HG02885 (cell line): ENCODE measurements at regions not wholly inside any gene's neighbourhood (a gene's known extent, or its start where the extent isn't known, plus 50 kb on each side); places are given as distances from the start of the nearest gene placed in this dataset.

Experiments used
- ATAC-seq: cut with Tn5 transposase; IDR thresholded peaks from one replicate; pipeline ENCODE4 v1.9.1; 2021; ENCODE audit warnings: mild to moderate bottlenecking; ENCODE audit not compliant: unreplicated experiment, poor library complexity

DNA sequence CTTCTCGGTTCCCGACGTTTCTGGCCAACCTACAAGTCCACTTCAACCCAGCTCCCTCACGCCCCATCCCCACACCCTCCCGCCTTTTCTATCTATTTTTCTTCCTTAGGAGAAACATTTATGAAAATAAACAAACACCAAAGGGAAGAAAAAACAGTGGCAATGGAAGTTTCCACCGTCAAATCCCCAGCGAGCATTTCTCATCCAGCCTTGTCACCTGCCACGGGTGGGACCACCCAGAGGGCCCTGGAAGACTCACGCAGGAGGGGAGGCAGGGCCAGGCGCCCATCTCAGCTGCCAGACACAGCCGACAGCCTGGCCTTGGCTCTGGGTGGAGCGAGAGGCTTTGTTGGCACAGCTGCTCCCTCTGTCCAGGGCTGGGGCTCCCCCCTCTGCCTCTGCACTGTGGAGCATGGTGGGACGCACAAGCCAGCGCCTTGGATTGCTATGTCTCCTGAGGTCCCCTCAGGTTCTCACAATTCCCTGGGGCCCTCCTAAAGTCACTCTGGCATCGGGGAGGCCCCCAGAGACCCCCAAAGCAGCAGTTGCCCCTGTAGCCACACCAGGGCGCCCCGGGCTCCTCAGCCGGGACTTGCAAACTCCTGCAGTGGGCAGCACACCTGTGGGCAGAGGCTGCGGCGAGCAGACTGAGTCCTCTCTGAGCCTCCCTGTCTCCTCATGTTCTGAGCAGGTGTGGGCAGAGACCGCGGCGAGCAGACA, 395.7 kb upstream of the SALL3 start:
- no peak for ATAC-seq

DNA sequence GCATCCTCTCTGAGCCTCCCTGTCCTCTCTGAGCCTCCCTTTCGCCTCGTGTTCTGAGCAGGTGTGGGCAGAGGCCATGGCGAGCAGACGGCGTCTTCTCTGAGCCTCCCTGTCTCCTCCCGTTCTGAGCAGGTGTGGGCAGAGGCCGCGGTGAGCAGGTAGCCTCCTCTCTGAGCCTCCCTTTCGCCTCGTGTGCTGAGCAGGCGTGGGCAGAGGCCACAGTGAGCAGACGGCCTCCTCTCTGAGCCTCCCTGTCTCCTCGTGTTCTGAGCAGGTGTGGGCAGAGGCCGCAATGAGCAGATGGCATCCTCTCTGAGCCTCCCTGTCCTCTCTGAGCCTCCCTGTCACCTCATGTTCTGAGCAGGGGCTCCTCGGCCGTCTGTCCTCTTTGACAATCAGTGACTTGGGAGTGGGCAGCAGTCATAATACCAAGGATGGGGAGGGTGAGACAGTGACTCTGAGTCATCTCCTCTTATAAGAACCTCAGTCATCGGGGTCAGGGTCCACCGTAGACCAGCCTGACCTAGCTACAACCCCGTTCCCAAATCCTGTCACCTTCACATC, 395.1 kb upstream of the SALL3 start:
- no peak for ATAC-seq

DNA sequence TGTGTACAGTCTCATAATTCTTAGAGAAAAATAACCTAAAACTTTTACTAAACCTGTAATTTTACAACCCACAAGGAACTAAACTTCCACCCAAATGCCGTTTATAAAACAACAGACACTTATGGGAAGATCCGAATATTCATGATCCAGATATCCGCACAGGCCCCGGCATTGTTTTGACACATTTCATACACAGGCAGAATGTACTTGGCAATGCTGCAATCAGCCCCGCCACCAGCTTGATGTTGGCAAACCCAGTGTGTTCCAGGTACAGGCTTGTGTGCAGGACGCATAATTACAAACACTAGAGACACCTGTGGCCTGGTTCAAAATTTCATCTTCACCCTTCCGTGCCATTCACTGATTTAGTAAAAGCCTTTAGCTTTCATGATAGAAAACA, 393.0 kb upstream of the SALL3 start:
- no peak for ATAC-seq

DNA sequence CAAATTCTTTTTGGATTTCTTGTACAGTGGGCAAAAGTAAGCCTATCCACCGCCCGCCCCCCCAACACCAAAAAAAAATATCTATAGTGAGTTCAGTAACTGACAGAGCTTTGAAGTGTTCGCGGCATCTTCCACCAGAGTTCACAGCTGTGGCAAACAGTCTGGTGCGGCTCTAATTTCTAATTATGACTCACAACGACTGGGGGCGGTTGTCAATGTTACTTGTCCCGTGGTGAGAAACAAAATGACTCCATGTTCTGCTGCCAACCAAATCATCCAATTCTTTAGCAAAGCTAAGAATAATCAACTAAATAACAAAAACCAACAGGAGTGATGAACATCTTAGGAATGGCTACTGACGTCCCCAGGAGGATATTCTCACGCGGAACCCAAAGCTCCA, 392.5 kb upstream of the SALL3 start:
- ATAC-seq = no peak

DNA sequence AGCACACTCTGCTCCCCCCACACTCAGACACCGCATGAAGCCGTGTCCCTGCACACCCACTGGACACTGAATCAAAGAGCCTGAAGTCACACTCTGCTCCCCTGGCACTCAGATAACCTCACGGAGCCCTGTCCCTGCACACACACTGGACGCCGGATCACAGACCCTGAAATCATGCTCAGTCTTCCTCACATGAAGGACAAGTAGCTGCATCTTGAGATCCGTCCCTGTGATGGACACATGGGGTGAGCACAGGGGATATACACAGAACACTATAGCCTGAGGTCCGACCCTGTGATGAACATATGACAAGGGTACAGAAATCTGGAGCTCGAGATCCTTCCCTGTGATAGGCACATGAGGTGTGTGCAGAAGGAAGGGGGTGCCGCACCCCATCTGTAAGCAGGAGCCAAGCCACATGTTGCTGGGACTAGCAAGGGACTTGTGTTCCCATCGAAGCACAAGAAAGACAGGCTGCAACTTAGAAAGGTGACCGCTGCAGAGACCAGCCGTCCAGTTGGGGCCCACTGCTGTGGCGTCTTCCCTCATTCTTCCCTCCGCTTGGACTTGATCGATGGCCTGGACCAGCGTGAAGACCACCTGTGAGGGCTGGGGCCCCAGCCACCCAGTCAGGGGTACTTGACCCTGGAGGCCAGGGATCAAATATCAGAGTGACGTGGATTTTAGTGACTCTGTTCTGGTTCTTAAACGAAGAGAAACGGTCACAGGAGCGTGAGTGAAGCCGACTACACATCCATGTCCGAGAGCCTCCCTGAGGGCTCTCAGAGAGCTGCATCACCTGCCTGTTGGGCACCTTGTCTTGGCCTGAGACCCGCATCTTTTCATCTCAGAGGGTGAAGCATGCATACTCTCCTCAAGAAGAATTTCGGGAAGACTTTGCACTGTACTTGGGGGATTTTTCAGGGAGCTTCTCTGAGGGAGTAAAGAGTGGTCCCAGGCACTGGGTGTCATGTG, 391.7 kb upstream of the SALL3 start:
- no peak for ATAC-seq

DNA sequence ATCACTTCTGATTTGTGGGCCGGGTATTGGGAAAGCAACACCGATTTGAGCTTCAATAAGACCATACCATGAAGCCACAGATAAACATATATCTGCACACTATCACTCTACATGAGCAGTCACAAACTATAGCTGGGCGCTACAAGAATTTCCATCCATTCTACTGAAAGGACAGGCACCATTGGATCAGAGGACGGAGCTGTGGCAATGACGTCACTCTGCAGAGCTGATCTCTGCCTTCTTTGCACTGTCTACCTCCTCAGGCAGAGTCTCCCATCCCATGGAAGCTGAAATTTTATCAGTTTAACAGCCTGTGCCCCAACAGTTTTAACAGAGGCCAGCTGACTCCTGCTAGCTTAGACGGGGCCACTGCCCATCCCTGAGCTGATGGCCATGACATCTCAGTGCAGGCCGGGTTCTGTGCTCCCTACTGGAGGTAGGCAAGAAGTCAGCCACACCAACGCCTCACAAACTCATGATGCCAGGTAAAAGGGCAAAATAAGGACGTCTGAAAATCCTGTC, 389.6 kb upstream of the SALL3 start:
- ATAC-seq = no peak

DNA sequence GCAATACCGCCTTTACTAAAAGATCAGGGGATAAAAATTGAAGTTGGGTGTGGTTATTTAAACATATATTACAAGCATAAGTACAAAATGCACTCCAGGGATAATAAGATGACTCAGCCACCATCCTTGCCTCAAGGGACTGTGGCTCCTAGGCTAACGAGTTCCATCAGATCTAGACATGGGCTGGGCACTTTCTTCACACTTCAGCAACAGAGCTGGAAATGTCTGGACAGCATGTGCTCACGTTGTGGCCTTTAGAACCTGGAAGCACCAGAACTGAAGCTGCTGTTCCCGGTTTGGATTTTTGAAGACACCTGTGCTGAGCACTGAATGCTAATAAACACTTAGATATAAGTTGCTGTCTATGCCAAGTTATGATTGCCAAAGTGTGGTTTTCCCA, 384.2 kb upstream of the SALL3 start:
- ATAC-seq = no peak

DNA sequence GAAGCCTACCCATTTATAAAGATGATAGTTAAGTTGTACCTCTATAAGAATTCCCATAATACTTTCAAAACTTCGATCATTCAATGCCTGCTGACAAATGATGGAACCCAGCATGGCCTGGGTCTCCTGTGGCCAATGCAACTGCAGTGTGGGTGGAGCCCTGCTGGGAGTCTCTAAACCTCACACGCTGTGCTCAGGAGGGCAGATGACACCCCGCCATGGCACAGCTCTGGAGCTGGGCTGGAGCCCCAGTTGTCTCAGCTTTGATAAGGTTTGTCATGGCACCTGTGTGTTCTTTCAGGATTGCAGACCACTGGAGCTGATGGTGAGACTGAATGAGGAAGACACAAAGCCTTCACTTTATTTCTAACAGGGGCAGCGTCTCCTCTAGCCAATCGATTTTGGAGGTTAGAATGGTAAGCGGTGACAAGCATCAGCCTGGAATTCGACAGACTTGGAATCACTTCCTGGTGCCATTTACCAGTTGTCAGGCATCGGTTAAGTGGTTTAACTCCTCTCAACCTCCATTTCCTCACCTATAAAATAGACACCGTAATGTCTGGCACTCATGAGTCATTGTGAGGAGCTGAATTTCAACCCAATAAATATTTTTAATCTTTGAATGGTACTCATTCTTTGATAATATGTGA, 383.6 kb upstream of the SALL3 start:
- ATAC-seq = no peak

DNA sequence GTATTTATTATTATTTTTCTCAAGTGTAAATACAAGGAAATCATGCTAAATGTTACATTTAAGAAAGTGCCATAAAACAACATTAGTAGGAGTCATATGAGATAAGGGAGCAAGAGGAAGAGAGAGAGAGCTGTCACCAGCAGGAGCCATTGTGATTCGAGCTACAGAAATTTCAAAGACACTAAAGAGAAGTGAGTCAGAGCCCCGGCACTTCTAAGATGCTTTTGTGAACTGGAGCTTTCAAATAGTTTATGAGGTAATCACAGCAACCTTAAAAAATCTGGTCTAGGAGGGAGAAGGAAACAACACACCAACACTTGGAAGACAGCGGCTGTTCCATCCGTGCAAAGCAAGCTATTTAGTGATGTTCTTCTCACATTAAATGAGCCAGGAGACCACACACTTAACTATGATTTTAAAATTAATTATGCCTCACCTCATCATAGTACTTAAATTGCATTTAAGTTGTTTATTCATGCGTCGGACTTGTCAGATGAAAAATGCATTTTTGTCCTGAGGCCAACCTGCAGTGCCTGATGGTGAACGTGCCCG, 382.7 kb upstream of the SALL3 start:
- no peak for ATAC-seq

DNA sequence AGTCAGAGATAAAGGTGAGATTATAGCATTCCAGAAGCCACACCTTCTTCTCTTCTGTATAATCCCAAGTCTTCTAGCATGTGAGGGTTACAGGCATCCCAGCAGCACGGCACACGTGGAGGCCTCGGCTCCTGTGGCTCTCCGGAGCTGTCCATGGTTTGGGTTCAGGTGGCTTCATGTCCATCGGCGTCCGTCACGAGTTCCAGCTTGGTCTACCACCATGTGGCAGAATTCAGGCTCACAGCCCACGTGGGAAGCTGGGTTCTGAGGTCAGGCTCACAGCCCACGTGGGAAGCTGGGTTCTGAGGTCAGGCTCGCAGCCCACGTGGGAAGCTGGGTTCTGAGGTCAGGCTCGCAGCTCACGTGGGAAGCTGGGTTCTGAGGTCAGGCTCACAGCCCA, 378.3 kb upstream of the SALL3 start:
- ATAC-seq = no peak

DNA sequence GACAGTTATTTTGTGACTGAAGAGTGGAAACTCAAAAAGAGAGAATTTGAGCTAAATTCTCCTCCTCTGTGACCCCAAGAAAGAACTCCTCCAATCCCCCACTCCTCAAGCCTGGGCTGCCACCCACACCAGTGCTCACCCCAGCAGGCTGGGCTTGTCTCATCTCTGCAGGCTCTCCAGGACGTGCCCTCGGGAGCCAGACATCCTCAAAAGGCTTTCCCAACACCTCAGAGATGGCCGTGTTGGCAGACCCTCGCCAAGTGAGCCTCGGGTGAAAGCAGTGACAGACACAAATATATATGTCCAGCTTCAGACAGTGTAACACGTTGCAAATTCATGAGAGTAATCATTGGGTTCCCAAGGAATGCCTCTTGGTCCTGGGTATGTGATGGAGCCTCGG, 377.7 kb upstream of the SALL3 start:
- no peak for ATAC-seq

DNA sequence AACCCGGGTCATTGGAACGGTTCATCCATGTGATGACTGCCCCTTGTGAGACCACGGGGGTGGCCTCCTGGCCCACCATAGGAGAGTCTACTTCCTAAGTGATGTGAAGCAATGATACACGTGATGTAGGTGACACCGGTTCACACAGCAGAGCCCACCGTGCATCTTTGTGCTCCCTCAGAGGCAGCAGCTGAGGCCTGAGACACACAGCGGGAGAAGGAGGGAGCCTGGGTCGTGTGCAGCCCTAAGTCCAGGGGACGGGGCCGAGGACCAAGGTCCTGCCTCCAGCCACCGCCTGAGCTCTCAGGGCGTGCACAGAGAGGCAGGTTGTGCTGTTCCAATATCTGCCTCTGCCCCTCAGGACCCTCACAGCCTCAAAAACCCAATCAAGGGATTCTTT, 377.2 kb upstream of the SALL3 start:
- no peak for ATAC-seq

DNA sequence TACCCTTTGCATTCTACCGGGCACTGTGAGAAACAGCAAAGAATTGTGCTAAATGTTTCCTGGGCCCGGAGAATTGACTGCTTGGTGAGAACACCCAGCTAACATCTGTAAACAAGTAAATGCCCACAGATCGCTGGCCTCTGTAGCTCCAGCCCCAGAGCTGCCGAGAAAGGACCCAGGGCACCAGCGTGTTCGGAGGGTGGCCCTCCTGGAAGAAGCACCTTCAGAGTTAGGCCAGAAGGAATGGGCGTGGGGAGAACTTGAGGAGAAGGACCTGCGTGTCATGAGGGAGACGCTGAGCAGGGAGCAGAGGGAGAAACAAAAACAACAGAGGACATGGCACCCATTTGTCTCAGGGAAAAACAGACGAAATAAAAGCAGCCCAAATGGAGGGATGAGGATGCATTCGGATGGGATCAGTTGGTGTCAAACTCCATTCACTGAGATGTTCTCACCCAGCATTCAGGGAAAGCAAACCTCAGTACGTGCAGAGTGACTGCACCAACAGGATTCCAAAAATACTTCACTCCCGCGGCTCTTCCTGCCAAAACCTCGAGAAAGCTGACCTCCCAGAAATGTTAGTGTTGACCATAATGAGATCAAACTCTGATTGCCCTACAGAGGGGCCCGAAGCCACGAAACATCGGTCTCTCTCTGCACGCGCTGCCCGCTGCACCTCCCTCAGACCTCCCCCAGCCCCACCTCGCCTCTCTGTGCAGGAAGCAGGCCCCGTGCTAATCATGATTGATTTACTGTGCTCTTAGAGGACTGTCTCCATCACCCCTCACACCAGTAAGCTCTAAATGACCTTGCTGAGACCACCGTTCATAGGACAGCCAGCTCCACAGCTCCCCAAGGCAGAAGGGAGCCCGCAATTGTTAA, 376.3 kb upstream of the SALL3 start:
- no peak for ATAC-seq

DNA sequence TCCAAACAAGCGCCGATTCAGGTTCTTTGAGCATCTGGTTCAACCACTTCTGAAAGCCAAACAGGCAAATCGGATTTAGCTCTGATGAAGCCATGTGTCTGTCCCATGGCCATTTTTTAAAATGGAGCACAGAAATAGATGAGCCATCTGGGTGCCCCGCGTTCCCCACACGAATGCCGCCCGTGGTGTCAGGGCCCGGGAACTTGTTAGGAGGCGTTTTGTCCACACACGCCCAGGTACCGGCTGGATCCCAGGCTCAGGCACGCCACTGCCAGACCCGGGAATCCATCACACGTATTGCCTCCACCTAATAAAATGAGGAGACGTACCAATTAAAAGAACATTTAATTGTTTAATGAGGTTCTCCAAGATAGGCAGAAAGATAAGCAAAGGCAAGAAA, 374.4 kb upstream of the SALL3 start:
- no peak for ATAC-seq

DNA sequence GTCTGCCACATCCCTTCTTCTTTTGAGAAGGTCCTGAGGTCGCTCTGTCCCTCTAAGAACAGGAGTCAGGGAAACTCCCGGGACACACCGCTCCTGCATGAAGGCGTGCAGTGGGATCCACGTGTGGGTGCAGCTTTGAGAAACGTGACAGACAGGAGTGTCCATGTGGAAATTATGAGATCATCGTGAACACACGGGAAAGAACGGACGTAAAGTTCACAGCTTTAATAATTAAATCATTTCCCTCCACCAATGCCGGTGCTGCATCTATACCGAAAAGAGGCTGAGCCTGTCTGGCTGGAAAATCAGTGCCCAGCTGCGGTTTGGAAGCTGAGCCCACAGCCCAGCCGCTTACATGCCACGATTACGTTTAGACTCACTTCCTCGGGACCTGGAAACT, 372.4 kb upstream of the SALL3 start:
- no peak for ATAC-seq

DNA sequence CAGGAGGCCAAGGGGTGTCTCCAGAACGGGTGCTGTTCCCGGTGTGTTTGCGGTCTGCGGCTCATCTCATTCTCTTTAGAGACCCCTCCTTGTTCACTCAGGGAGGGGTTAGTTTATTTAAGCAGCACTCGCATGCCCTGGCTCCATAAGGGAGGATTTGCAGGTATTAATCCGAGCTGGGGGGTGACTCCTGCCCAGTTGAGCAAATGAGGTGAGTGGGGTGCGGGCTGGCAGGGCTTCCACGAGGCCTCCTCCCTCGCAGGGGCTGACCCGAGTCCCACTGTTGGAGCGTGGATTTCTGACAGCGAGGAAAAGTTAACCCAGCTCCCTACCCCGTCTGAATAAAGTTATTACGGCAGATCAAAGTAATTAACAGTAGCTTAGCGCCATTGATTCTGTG, 371.8 kb upstream of the SALL3 start:
- ATAC-seq = no peak

DNA sequence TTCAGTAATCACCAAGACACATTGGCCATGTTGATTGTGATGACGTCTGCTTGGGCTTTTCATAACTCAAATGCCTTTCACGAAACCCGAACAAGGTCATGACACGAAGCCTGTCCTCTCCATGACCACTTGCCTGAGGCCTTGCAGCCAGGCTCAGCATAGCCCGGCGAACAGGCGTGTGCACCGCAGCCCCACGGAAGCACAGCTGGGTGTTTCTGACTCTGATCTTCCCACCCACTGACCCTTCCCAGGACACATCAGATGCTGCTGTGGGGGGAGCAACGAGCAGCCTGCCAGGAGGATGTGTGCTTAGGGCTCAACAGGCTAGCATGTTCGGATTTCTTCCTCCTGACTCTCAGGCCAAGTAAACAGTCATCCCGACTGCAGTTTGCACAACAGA, 369.4 kb upstream of the SALL3 start:
- ATAC-seq = no peak

DNA sequence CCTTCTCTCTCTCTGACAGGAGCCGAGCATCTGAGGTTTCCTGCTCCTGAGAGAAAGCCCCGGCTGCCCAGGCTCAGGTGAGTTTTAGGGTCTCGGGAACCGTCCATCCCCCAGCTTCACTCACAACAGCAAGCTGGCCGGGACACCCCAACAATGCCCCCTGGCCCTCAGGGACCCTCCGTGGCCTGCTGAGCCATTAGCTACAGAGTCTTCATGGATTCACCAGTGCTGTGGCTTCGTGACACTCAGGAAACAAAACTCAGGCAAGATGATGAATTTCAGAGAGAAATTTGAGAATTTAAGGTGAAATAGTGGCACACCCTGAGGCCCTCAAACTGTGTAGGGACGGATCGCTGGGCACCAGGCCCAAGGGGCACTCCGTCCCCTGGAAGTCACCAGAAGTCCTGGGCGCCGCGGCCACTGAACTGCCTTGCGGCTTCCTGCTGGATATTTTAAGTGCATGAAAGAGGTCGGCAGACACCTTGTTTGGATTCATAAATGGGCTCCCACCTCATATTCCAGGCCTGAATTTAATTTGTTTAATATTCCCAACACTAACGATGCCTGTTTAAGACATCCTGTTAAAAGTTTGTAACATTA, 368.3 kb upstream of the SALL3 start:
- ATAC-seq = no peak

DNA sequence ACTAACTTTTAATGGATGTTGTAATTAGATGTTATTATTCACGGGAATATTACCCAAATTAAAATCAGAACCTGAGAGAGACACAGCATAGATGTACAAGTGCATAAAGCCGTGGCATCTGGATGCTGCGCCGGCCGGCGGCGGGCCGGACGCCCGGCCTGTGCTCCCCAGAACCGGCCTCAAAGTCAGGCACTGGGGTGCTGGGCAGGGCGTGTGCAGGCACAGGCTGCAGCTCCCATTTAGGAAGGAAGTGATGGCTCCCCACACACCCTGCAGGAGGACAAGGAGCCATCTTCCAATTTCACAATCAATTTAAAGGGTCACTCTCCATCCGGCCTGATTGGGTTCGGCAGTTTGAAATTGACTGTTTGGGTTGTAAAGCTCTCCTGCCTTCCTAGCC, 367.7 kb upstream of the SALL3 start:
- ATAC-seq = no peak
